B cell (primary cell): ENCODE measurements at regions not wholly inside any gene's neighbourhood (a gene's known extent, or its start where the extent isn't known, plus 50 kb on each side); places are given as distances from the start of the nearest gene placed in this dataset.

Source experiments
- ATAC-seq: fragments of 200-7000 bp; cut with Tn5 transposase; one replicate; pipeline ENCODE4 v1.10.0; 2021; ENCODE audit warnings: low read depth, mild to moderate bottlenecking, moderate number of reproducible peaks, moderate library complexity
- CTCF ChIA-PET: fragments of 350-600 bp; sonication (Branson Sonifier 250); formaldehyde crosslinking; loops from one replicate; lab custom pipeline; 2021; ENCODE audit warnings: antibody characterized with exemption, inconsistent platforms; lab: Charles Lee
- POLR2A ChIA-PET: fragments of 350-600 bp; sonication (Branson Sonifier 250); formaldehyde crosslinking; loops from one replicate; lab custom pipeline; 2021; ENCODE audit warnings: antibody characterized with exemption; lab: Charles Lee
- DNase-seq: peaks from one replicate; pipeline ENCODE4 v3.0.0; 2013
- H2AFZ ChIP-seq: 2 replicates; pipeline ENCODE4 v1.6.1; 2012; ENCODE audit warnings: mild to moderate bottlenecking, low read depth, low read length; ENCODE audit not compliant: insufficient read depth, poor library complexity, severe bottlenecking
- H3K27ac ChIP-seq, 2 donors: 1 replicate in 1 of 2; 2 replicates in 1 of 2; pipeline ENCODE4 v1.5.1; 2012 to 2013; ENCODE audit warnings: low read length in 2 of 2, mild to moderate bottlenecking in 2 of 2, moderate library complexity in 1 of 2
- H3K27me3 ChIP-seq, 4 experiments: fragments of 200-600 bp in 1 of 4; sonication (generic) in 1 of 4; replicated peaks in 1 of 4; 1 replicate in 2 of 4; 2 replicates in 2 of 4; pipeline versions ENCODE4 v1.6.1 to v1.7.0; 2013 to 2016; ENCODE audit warnings: low read length in 3 of 4, mild to moderate bottlenecking in 2 of 4, mixed read lengths in 1 of 4, moderate library complexity in 1 of 4; ENCODE audit not compliant: insufficient read depth in 4 of 4, control insufficient read depth in 3 of 4; ENCODE audit errors: control extremely low read depth in 1 of 4
- H3K36me3 ChIP-seq, 2 experiments: replicated peaks in 1 of 2; 1 replicate in 1 of 2; 2 replicates in 1 of 2; pipeline versions ENCODE4 v1.6.1 to v1.7.1; 2013; ENCODE audit warnings: low read length in 1 of 2; ENCODE audit not compliant: insufficient read depth in 2 of 2, control insufficient read depth in 1 of 2; ENCODE audit errors: control extremely low read depth in 1 of 2, extremely low read depth in 1 of 2
- H3K4me1 ChIP-seq, 2 donors: fragments of 200-600 bp in 1 of 2; sonication (generic) in 1 of 2; 1 replicate in 1 of 2; 2 replicates in 1 of 2; pipeline versions ENCODE4 v1.5.1 to v1.6.1; 2013 to 2017; ENCODE audit warnings: low read length in 2 of 2; ENCODE audit not compliant: control insufficient read depth in 2 of 2, insufficient read depth in 2 of 2
- H3K4me2 ChIP-seq: replicated peaks from 2 replicates; pipeline ENCODE3; 2012; ENCODE audit warnings: mild to moderate bottlenecking, low read depth, low read length; ENCODE audit not compliant: poor library complexity, severe bottlenecking
- H3K4me3 ChIP-seq, 5 experiments: fragments of 200-600 bp in 1 of 5; sonication (generic) in 1 of 5; 1 replicate in 3 of 5; 2 replicates in 2 of 5; pipeline versions ENCODE4 v1.5.1 to v1.7.0; 2011 to 2016; ENCODE audit warnings: low read length in 4 of 5, mild to moderate bottlenecking in 4 of 5, low read depth in 2 of 5, control low read depth in 1 of 5, moderate library complexity in 1 of 5; ENCODE audit not compliant: insufficient read depth in 1 of 5; ENCODE audit errors: control extremely low read depth in 1 of 5, extremely low read depth in 1 of 5
- H3K79me2 ChIP-seq: fragments of 200-600 bp; sonication (generic); one replicate; pipeline ENCODE4 v1.6.0; 2016; ENCODE audit warnings: low read length; ENCODE audit not compliant: control insufficient read depth, insufficient read depth
- H3K9ac ChIP-seq: fragments of 200-600 bp; sonication (generic); 2 replicates; pipeline ENCODE4 v1.6.1; 2017; ENCODE audit warnings: mild to moderate bottlenecking, low read length, moderate library complexity
- H3K9me3 ChIP-seq, 3 donors: one replicate each; pipeline versions ENCODE4 v1.6.1 to v1.7.1; 2013; ENCODE audit warnings: low read length in 2 of 3; ENCODE audit not compliant: control insufficient read depth in 2 of 3, insufficient read depth in 1 of 3; ENCODE audit errors: control extremely low read depth in 1 of 3
- H4K20me1 ChIP-seq: 2 replicates; pipeline ENCODE4 v1.6.0; 2012; ENCODE audit warnings: mild to moderate bottlenecking, low read length; ENCODE audit not compliant: insufficient read depth, control insufficient read depth, poor library complexity, severe bottlenecking
- H3K27ac Mint-ChIP-seq: one replicate; pipeline ENCODE4 v1.8.0; 2021; ENCODE audit warnings: mixed read lengths
- H3K27me3 Mint-ChIP-seq: one replicate; pipeline ENCODE4 v1.8.0; 2021; ENCODE audit warnings: mixed read lengths
- H3K4me1 Mint-ChIP-seq: one replicate; pipeline ENCODE4 v1.8.0; 2021; ENCODE audit warnings: mixed read lengths
- H3K4me3 Mint-ChIP-seq: one replicate; pipeline ENCODE4 v1.8.0; 2021; ENCODE audit warnings: mixed read lengths
- H3K9me3 Mint-ChIP-seq: one replicate; pipeline ENCODE4 v1.8.0; 2022; ENCODE audit warnings: mixed read lengths; ENCODE audit not compliant: insufficient read depth
- CTCF ChIP-seq: fragments of 200-600 bp; IDR thresholded peaks from one replicate; pipeline ENCODE4 v1.8.0; 2022; ENCODE audit warnings: antibody characterized with exemption, mild to moderate bottlenecking
- EZH2 ChIP-seq: IDR thresholded peaks from 2 replicates; pipeline ENCODE4 v1.6.1; 2012; ENCODE audit warnings: borderline replicate concordance, low read depth, mild to moderate bottlenecking, moderate library complexity, low read length; ENCODE audit not compliant: insufficient read depth, poor library complexity, severe bottlenecking
- WGBS: methylation state at CpG from one replicate; pipeline ENCODE4 v1.1.5; 2013; ENCODE audit warnings: missing lambda C conversion rate; ENCODE audit not compliant: insufficient coverage; 5-methylcytosine and 5-hydroxymethylcytosine counted together
- intact Hi-C: fragments of 100-400 bp; cut with micrococcal nuclease; formaldehyde crosslinking; loops from one replicate; pipeline ENCODE4 v1.10.0; 2022

DNA sequence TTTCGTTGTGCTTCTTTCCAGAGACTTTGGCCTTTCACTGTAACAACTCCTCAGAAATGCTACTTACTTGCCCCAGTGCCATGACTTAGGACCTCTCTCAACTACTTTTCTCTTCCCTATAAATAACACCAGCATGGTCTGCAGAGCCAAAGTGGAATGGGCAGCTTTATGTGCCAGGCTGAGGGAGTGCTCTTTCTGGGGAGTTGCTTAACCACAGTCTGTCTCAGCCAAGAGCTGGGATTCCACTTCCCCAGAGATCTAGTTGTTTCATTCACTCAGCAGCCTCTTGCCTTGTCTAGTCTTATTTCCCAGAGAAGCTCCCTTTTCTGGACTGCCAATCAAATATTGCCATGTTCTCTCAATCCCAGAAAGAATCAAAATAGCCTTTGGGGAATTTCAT lies 912.2 kb downstream of the GRID1 start:
- WGBS: 83% methylated on average over 1 of the region's 1 CpG
- POLR2A ChIA-PET: no interaction called here

GRCh38 chr10:85457191-85457590 lies 909.4 kb downstream of the GRID1 start:
- Histone ChIP-seq H4K20me1 (no peaks in the 10 kb centered on the region), H3K4me1 (no peaks in the 10 kb centered on the region), H3K9me3 (no peaks in the 10 kb centered on the region), H3K4me3 (no peak overlapping the region), H3K36me3 (no peaks in the 10 kb centered on the region), H2AFZ (no peak overlapping the region), H3K9ac (no peak overlapping the region), H3K27me3 (no peaks in the 10 kb centered on the region), H3K79me2 (no peaks in the 10 kb centered on the region), H3K27ac (no peak overlapping the region), H3K4me2 (no peak overlapping the region)
- no peak for ATAC-seq
- H3K4me3 Mint-ChIP-seq: no peak overlapping the region
- CTCF ChIA-PET: no interaction called here
- DNase-seq: no peak
- POLR2A ChIA-PET: no interaction called here
- no peak for TF ChIP-seq EZH2
- no peak for TF ChIP-seq CTCF
- intact Hi-C loops: no loop called here
- WGBS: no CpG with 5 or more reads among the region's 2 CpGs
- no peaks in the 10 kb centered on the region for H3K27me3 Mint-ChIP-seq
- no peak overlapping the region for H3K27ac Mint-ChIP-seq
- H3K4me1 Mint-ChIP-seq: no peaks in the 10 kb centered on the region
- no peaks in the 10 kb centered on the region for H3K9me3 Mint-ChIP-seq

More for the DNA sequence above, 912.2 kb downstream of the GRID1 start:
- Histone ChIP-seq H3K27me3 (no peaks in the 10 kb centered on the region), H4K20me1 (no peaks in the 10 kb centered on the region), H3K36me3 (no peaks in the 10 kb centered on the region), H3K9me3 (no peaks in the 10 kb centered on the region), H3K4me2 (no peak overlapping the region), H3K4me3 (no peak overlapping the region), H3K4me1 (no peaks in the 10 kb centered on the region), H3K27ac (no peak overlapping the region), H3K9ac (no peak overlapping the region), H2AFZ (no peak overlapping the region), H3K79me2 (no peaks in the 10 kb centered on the region)
- CTCF ChIA-PET: no interaction called here
- no peaks in the 10 kb centered on the region for H3K4me1 Mint-ChIP-seq
- no peaks in the 10 kb centered on the region for H3K27me3 Mint-ChIP-seq
- H3K4me3 Mint-ChIP-seq: no peak overlapping the region
- no peak for DNase-seq
- H3K27ac Mint-ChIP-seq: no peak overlapping the region
- ATAC-seq: no peak
- no peaks in the 10 kb centered on the region for H3K9me3 Mint-ChIP-seq
- intact Hi-C loops: no loop called here
- TF ChIP-seq EZH2 (no peak), CTCF (no peak)
